Tibial nerve (tissue), 4 donors: ENCODE measurements at regions not wholly inside any gene's neighbourhood (a gene's known extent, or its start where the extent isn't known, plus 50 kb on each side); places are given as distances from the start of the nearest gene placed in this dataset.
"Not testable (repeated sequence)": the region's sequence is repeated elsewhere in the genome, so short reads cannot be mapped to it uniquely, and the experiment has no call there.

ENCODE experiments used
- DNase-seq, 2 donors: peaks; one replicate each; pipeline ENCODE4 v3.0.0-alpha.2; 2019; ENCODE audit warnings: low spot score in 2 of 2
- H3K27ac ChIP-seq, 4 donors: fragments of 200-600 bp; sonication (generic) in 3 of 4; one replicate each; pipeline ENCODE4 v1.5.1; 2017 to 2019; ENCODE audit warnings: mild to moderate bottlenecking in 1 of 4
- H3K27me3 ChIP-seq, 2 donors: fragments of 200-600 bp; sonication (generic) in 1 of 2; one replicate each; pipeline versions ENCODE4 v1.5.1 to v1.6.0; 2017 to 2019
- H3K36me3 ChIP-seq, 3 donors: fragments of 200-600 bp; sonication (generic); one replicate each; pipeline ENCODE4 v1.5.1; 2018 to 2019
- H3K4me1 ChIP-seq, 4 donors: fragments of 200-600 bp; sonication (generic) in 3 of 4; one replicate each; pipeline ENCODE4 v1.5.1; 2017 to 2019
- H3K4me3 ChIP-seq, 4 donors: fragments of 200-600 bp; sonication (generic) in 3 of 4; one replicate each; pipeline ENCODE4 v1.5.1; 2017 to 2019; ENCODE audit warnings: mild to moderate bottlenecking in 1 of 4, moderate library complexity in 1 of 4
- H3K9me3 ChIP-seq, 4 donors: fragments of 200-600 bp; sonication (generic) in 3 of 4; one replicate each; pipeline ENCODE4 v1.5.1; 2017 to 2019
- EP300 ChIP-seq, 2 donors: sonication (generic); formaldehyde crosslinking; IDR thresholded peaks; one replicate each; pipeline ENCODE4 v1.6.1; 2017; ENCODE audit warnings: antibody characterized with exemption in 2 of 2, mild to moderate bottlenecking in 1 of 2
- POLR2A ChIP-seq, 2 donors: fragments of 450-650 bp; IDR thresholded peaks; one replicate each; pipeline ENCODE4 v1.6.1; 2017; ENCODE audit warnings: antibody characterized with exemption in 2 of 2, mild to moderate bottlenecking in 2 of 2, moderate library complexity in 2 of 2
- WGBS, 2 donors: methylation state at CpG; one replicate each; pipeline ENCODE4 v1.1.5; 2018; 5-methylcytosine and 5-hydroxymethylcytosine counted together
- TF ChIP-seq, protein P1 (sequence below), 5 experiments: fragments of 200-600 bp in 3 of 5; fragments of 450-650 bp in 2 of 5; sonication (generic) in 3 of 5; IDR thresholded peaks; one replicate each; pipeline ENCODE4 v1.5.1; 2016 to 2019; ENCODE audit warnings: antibody characterized with exemption in 5 of 5, mild to moderate bottlenecking in 3 of 5, moderate library complexity in 2 of 5

DNA sequence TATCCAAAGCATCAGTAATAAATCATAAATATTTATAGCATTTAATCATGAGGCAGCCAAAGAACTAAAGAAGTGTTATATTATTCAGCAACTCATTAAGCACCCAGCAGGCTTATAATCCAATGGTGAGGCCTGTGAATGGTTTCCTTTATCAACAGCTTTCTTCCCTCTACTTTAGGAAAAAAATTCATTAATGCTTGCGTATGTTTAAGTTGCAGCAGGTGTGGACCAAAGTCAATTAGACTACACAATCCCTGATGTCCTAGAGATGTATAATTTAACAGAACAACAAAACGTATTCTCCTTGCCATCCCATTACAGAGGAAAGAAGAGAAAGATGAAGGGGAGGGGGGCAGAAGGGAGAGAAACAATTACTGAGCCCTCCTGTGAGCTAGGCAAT is 87.7 kb upstream of the MAGI3 start:
- Histone ChIP-seq H3K27ac (no peak overlapping the region), H3K4me1 (no peaks in the 10 kb centered on the region), H3K4me3 (no peak overlapping the region), H3K9me3 (no peaks in the 10 kb centered on the region), H3K27me3 (no peaks in the 10 kb centered on the region), H3K36me3 (no peaks in the 10 kb centered on the region)
- TF ChIP-seq POLR2A (IDR thresholded peaks at IDR 0.05), result no peak
- TF ChIP-seq EP300 (IDR thresholded peaks at IDR 0.05), result no peak
- TF ChIP-seq, protein P1, sequence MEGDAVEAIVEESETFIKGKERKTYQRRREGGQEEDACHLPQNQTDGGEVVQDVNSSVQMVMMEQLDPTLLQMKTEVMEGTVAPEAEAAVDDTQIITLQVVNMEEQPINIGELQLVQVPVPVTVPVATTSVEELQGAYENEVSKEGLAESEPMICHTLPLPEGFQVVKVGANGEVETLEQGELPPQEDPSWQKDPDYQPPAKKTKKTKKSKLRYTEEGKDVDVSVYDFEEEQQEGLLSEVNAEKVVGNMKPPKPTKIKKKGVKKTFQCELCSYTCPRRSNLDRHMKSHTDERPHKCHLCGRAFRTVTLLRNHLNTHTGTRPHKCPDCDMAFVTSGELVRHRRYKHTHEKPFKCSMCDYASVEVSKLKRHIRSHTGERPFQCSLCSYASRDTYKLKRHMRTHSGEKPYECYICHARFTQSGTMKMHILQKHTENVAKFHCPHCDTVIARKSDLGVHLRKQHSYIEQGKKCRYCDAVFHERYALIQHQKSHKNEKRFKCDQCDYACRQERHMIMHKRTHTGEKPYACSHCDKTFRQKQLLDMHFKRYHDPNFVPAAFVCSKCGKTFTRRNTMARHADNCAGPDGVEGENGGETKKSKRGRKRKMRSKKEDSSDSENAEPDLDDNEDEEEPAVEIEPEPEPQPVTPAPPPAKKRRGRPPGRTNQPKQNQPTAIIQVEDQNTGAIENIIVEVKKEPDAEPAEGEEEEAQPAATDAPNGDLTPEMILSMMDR (IDR thresholded peaks at IDR 0.05), result no peak
- no peak for DNase-seq
- WGBS, 2 donors, result 38 to 54% methylated on average over 2 of the region's 2 CpGs

- Histone ChIP-seq H3K27me3 (no peaks in the 10 kb centered on the region), H3K9me3 (no peaks in the 10 kb centered on the region), H3K4me1 (no peaks in the 10 kb centered on the region), H3K36me3 (no peaks in the 10 kb centered on the region), H3K4me3 (no peak overlapping the region), H3K27ac (no peak overlapping the region)
- no peak for TF ChIP-seq POLR2A (IDR thresholded peaks at IDR 0.05)
- no peak for TF ChIP-seq EP300 (IDR thresholded peaks at IDR 0.05)
- TF ChIP-seq, protein P1 (IDR thresholded peaks at IDR 0.05), result no peak
- WGBS, 2 donors, result 84 to 85% methylated on average over 9 of the region's 9 CpGs
- DNase-seq, result no peak
Measured at GRCh38 chr1:113303267-113303666, 87.0 kb upstream of the MAGI3 start.

DNA sequence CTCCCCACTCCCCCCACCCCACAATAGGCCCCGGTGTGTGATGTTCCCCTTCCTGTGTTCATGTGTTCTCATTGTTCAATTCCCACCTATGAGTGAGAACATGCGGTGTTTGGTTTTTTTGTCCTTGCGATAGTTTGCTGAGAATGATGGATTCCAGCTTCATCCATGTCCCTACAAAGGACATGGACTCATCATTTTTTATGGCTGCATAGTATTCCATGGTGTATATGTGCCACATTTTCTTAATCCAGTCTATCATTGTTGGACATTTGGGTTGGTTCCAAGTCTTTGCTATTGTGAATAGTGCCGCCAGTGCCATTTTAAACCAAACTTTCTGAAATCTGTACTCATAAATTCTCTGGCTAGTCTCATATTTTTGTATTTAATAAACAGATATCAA is 85.3 kb upstream of the MAGI3 start:
- H3K27me3 ChIP-seq, H3K4me1 ChIP-seq, H3K4me3 ChIP-seq, DNase-seq, H3K9me3 ChIP-seq, H3K27ac ChIP-seq, H3K36me3 ChIP-seq: not testable (repeated sequence)
- 95% methylated on average over 4 of the region's 4 CpGs for WGBS, 2 donors

- 83 to 85% methylated on average over 3 of the region's 3 CpGs for WGBS, 2 donors
Measured at GRCh38 chr1:113307771-113308445, 82.4 kb upstream of the MAGI3 start.

GRCh38 chr1:113312651-113313050 is 77.7 kb upstream of the MAGI3 start:
- not testable (repeated sequence) for H3K4me3 ChIP-seq, H3K27ac ChIP-seq, DNase-seq, H3K4me1 ChIP-seq, H3K27me3 ChIP-seq, H3K36me3 ChIP-seq
- peaks cover 0 to 24% (median 0%) of the 10 kb centered on the region in 4 donors for H3K9me3 ChIP-seq
- WGBS, 2 donors, result 97 to 100% methylated on average over 1 of the region's 1 CpG

More at GRCh38 chr1:113307771-113308445, 82.4 kb upstream of the MAGI3 start:
- Histone ChIP-seq H3K27me3 (no peaks in the 10 kb centered on the region), H3K27ac (no peak overlapping the region), H3K4me1 (no peaks in the 10 kb centered on the region), H3K4me3 (no peak overlapping the region), H3K9me3 (peaks cover 0 to 11% (median 0%) of the 10 kb centered on the region in 4 donors), H3K36me3 (no peaks in the 10 kb centered on the region)
- no peak for TF ChIP-seq POLR2A (IDR thresholded peaks at IDR 0.05)
- TF ChIP-seq, protein P1 (IDR thresholded peaks at IDR 0.05), result no peak
- TF ChIP-seq EP300 (IDR thresholded peaks at IDR 0.05), result no peak
- no peak for DNase-seq

GRCh38 chr1:113314600-113314999 is 75.7 kb upstream of the MAGI3 start:
- 78 to 93% methylated on average over 3 of the region's 3 CpGs for WGBS, 2 donors
- no peak for DNase-seq
- Histone ChIP-seq H3K27ac (no peak overlapping the region), H3K9me3 (peaks cover 0 to 26% (median 0%) of the 10 kb centered on the region in 4 donors), H3K36me3 (no peaks in the 10 kb centered on the region), H3K4me3 (no peak overlapping the region), H3K27me3 (no peaks in the 10 kb centered on the region), H3K4me1 (no peaks in the 10 kb centered on the region)
- TF ChIP-seq, protein P1 (IDR thresholded peaks at IDR 0.05), result no peak
